Right atrium auricular region (tissue), 2 donors: ENCODE measurements at regions not wholly inside any gene's neighbourhood (a gene's known extent, or its start where the extent isn't known, plus 50 kb on each side); places are given as distances from the start of the nearest gene placed in this dataset.

Experiments
- DNase-seq: peaks from one replicate; pipeline ENCODE4 v3.0.0-alpha.2; 2019; ENCODE audit warnings: low spot score
- H3K27ac ChIP-seq, 2 donors: fragments of 200-600 bp; sonication (generic); 1 replicate in 1 of 2; 2 replicates in 1 of 2; pipeline ENCODE4 v1.5.1; 2016 to 2019
- H3K27me3 ChIP-seq, 2 donors: fragments of 200-600 bp; sonication (generic); one replicate each; pipeline versions ENCODE4 v1.5.1 to v1.6.0; 2017 to 2019
- H3K36me3 ChIP-seq: fragments of 200-600 bp; sonication (generic); one replicate; pipeline ENCODE4 v1.5.1; 2016
- H3K4me1 ChIP-seq, 2 donors: fragments of 200-600 bp; sonication (generic); one replicate each; pipeline versions ENCODE4 v1.5.1 to v1.6.0; 2017 to 2019
- H3K4me3 ChIP-seq, 2 donors: fragments of 200-600 bp; sonication (generic); 1 replicate in 1 of 2; 2 replicates in 1 of 2; pipeline ENCODE4 v1.5.1; 2017 to 2019; ENCODE audit warnings: mild to moderate bottlenecking in 1 of 2, moderate library complexity in 1 of 2
- H3K9me3 ChIP-seq, 2 donors: fragments of 200-600 bp; sonication (generic); one replicate each; pipeline ENCODE4 v1.5.1; 2019
- CTCF ChIP-seq, 2 donors: fragments of 200-600 bp; sonication (generic); IDR thresholded peaks; one replicate each; pipeline ENCODE4 v1.5.1; 2019; ENCODE audit warnings: antibody characterized with exemption in 2 of 2

- Histone ChIP-seq H3K36me3 (no peaks in the 10 kb centered on the region), H3K27me3 (no peaks in the 10 kb centered on the region), H3K4me1 (no peaks in the 10 kb centered on the region), H3K9me3 (no peaks in the 10 kb centered on the region), H3K4me3 (no peak overlapping the region), H3K27ac (no peak overlapping the region)
- no peak for DNase-seq
- TF ChIP-seq CTCF (IDR thresholded peaks at IDR 0.05) = no peak
Observed at GRCh38 chr9:80163889-80164288, 592.1 kb downstream of the TLE4 start.

- TF ChIP-seq CTCF (IDR thresholded peaks at IDR 0.05) = no peak
- Histone ChIP-seq H3K36me3 (no peaks in the 10 kb centered on the region), H3K9me3 (peaks cover 0 to 3% of the 10 kb centered on the region in 2 donors), H3K27me3 (no peaks in the 10 kb centered on the region), H3K27ac (no peak overlapping the region), H3K4me3 (no peak overlapping the region), H3K4me1 (no peaks in the 10 kb centered on the region)
- no peak for DNase-seq
Observed at GRCh38 chr9:80158554-80159170, 586.9 kb downstream of the TLE4 start.

- no peak overlapping the region for H3K4me3 ChIP-seq
Observed at GRCh38 chr9:80158131-80158530, 586.4 kb downstream of the TLE4 start.

GRCh38 chr9:80157561-80157983 is 585.8 kb downstream of the TLE4 start:
- TF ChIP-seq CTCF (IDR thresholded peaks at IDR 0.05) = no peak

More at GRCh38 chr9:80158131-80158530, 586.4 kb downstream of the TLE4 start:
- Histone ChIP-seq H3K9me3 (peaks cover 0 to 9% of the 10 kb centered on the region in 2 donors), H3K4me1 (no peaks in the 10 kb centered on the region), H3K27me3 (no peaks in the 10 kb centered on the region), H3K27ac (no peak overlapping the region), H3K36me3 (no peaks in the 10 kb centered on the region)
- DNase-seq = no peak
- TF ChIP-seq CTCF (IDR thresholded peaks at IDR 0.05) = no peak

GRCh38 chr9:80156756-80157472 is 585.1 kb downstream of the TLE4 start:
- H3K27me3 ChIP-seq = no peaks in the 10 kb centered on the region
- H3K27ac ChIP-seq = no peak overlapping the region
- no peaks in the 10 kb centered on the region for H3K4me1 ChIP-seq
- no peak for TF ChIP-seq CTCF (IDR thresholded peaks at IDR 0.05)
- DNase-seq = no peak
- H3K4me3 ChIP-seq = no peak overlapping the region
- peaks cover 0 to 9% of the 10 kb centered on the region in 2 donors for H3K9me3 ChIP-seq
- H3K36me3 ChIP-seq = no peaks in the 10 kb centered on the region

More at GRCh38 chr9:80157561-80157983, 585.8 kb downstream of the TLE4 start:
- H3K4me3 ChIP-seq = no peak overlapping the region
- no peaks in the 10 kb centered on the region for H3K27me3 ChIP-seq
- DNase-seq = no peak
- no peaks in the 10 kb centered on the region for H3K4me1 ChIP-seq
- H3K27ac ChIP-seq = no peak overlapping the region
- H3K9me3 ChIP-seq = peaks cover 0 to 9% of the 10 kb centered on the region in 2 donors
- H3K36me3 ChIP-seq = no peaks in the 10 kb centered on the region
